KMS-11 (cell line): ENCODE measurements at regions not wholly inside any gene's neighbourhood (a gene's known extent, or its start where the extent isn't known, plus 50 kb on each side); places are given as distances from the start of the nearest gene placed in this dataset.

ENCODE experiments used
- H2AFZ ChIP-seq: fragments of 200-600 bp; sonication (generic); 2 replicates; pipeline ENCODE4 v1.6.1; 2016; ENCODE audit warnings: antibody characterized with exemption, mixed run types, low read depth
- H3K27ac ChIP-seq: fragments of 200-600 bp; sonication (generic); 2 replicates; pipeline ENCODE4 v1.6.1; 2016; ENCODE audit warnings: mild to moderate bottlenecking, mixed run types
- H3K27me3 ChIP-seq: fragments of 200-600 bp; sonication (generic); 2 replicates; pipeline ENCODE4 v1.6.1; 2017; ENCODE audit warnings: mild to moderate bottlenecking, low read depth, mixed run types, moderate library complexity; ENCODE audit not compliant: insufficient read depth
- H3K36me3 ChIP-seq: fragments of 200-600 bp; sonication (generic); 2 replicates; pipeline ENCODE4 v1.6.1; 2017; ENCODE audit warnings: mild to moderate bottlenecking, mixed run types; ENCODE audit not compliant: insufficient read depth
- H3K4me1 ChIP-seq: fragments of 200-600 bp; sonication (generic); 2 replicates; pipeline ENCODE4 v1.6.1; 2016; ENCODE audit warnings: mild to moderate bottlenecking, low read depth, mixed run types; ENCODE audit not compliant: poor library complexity, severe bottlenecking
- H3K4me2 ChIP-seq: fragments of 200-600 bp; sonication (generic); 2 replicates; pipeline ENCODE4 v1.7.0; 2016; ENCODE audit warnings: mild to moderate bottlenecking, mixed run types
- H3K4me3 ChIP-seq: fragments of 200-600 bp; sonication (generic); IDR thresholded peaks from 2 replicates; pipeline ENCODE4 v1.6.1; 2017; ENCODE audit warnings: low read depth, low read length, mixed read lengths; ENCODE audit not compliant: insufficient read depth
- H3K79me2 ChIP-seq: fragments of 200-600 bp; sonication (generic); 2 replicates; pipeline ENCODE4 v1.6.1; 2016; ENCODE audit warnings: low read depth, mixed run types; ENCODE audit not compliant: insufficient read depth
- H3K9ac ChIP-seq: fragments of 200-600 bp; sonication (generic); 2 replicates; pipeline ENCODE4 v1.6.1; 2016; ENCODE audit warnings: mild to moderate bottlenecking, mixed run types
- H4K20me1 ChIP-seq: fragments of 200-600 bp; sonication (generic); 2 replicates; pipeline ENCODE4 v1.6.1; 2016; ENCODE audit warnings: mild to moderate bottlenecking, mixed run types; ENCODE audit not compliant: insufficient read depth
- TF ChIP-seq, protein P1 (sequence below): fragments of 200-600 bp; sonication (generic); conservative IDR thresholded peaks from 2 replicates; pipeline ENCODE4 v1.6.1; 2017; ENCODE audit warnings: low read depth, mild to moderate bottlenecking, antibody characterized with exemption, low read length, moderate library complexity, mixed read lengths

DNA sequence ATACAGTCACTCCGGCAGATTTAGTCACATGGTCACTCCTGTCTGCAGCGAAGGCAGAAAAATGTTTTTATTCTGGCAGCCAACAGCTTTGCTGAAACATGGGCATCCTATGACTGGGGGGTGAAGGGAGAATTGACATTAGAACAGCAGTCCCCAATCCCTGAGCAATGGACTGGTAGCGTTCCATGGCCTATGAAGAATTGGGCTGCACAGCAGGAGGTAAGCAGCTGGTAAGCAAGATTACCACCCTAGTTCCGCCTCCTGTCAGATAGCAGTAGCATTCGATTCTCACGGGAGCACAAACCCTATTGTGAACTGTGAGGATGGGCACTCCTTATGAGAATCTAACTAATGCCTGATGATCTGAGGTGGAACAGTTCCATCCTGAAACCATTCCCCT lies 93.1 kb upstream of the FTMT start:
- Histone ChIP-seq H3K36me3 (no peaks in the 10 kb centered on the region), H3K27ac (no peak overlapping the region), H2AFZ (no peak overlapping the region), H3K4me3 (no peak overlapping the region), H4K20me1 (no peaks in the 10 kb centered on the region), H3K9ac (no peak overlapping the region), H3K4me2 (no peak overlapping the region), H3K27me3 (no peaks in the 10 kb centered on the region), H3K79me2 (no peaks in the 10 kb centered on the region), H3K4me1 (no peaks in the 10 kb centered on the region)
- TF ChIP-seq, protein P1, sequence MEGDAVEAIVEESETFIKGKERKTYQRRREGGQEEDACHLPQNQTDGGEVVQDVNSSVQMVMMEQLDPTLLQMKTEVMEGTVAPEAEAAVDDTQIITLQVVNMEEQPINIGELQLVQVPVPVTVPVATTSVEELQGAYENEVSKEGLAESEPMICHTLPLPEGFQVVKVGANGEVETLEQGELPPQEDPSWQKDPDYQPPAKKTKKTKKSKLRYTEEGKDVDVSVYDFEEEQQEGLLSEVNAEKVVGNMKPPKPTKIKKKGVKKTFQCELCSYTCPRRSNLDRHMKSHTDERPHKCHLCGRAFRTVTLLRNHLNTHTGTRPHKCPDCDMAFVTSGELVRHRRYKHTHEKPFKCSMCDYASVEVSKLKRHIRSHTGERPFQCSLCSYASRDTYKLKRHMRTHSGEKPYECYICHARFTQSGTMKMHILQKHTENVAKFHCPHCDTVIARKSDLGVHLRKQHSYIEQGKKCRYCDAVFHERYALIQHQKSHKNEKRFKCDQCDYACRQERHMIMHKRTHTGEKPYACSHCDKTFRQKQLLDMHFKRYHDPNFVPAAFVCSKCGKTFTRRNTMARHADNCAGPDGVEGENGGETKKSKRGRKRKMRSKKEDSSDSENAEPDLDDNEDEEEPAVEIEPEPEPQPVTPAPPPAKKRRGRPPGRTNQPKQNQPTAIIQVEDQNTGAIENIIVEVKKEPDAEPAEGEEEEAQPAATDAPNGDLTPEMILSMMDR = no peak

DNA sequence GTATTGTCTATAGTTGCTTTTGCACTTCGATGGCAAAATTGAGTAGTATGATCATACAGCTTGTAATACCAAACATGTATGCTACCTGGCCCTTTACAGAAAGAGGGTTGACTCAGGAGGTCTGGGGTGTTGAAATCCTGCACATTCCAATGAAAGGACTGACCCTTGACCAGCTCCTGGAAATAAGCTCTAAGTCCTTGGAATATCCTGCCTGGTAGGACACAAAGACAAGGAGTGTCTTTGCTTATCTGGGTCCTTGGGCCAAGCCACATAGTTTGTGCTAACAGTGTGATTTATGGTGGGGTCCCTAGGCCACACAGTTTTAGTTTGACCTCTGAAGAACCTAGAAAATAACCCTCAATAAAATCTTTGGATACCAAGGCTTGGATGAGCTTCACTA lies 89.3 kb upstream of the FTMT start:
- TF ChIP-seq, protein P1 = no peak
- Histone ChIP-seq H3K4me1 (no peaks in the 10 kb centered on the region), H3K4me3 (no peak overlapping the region), H3K36me3 (no peaks in the 10 kb centered on the region), H2AFZ (no peak overlapping the region), H3K27me3 (no peaks in the 10 kb centered on the region), H3K79me2 (no peaks in the 10 kb centered on the region), H3K4me2 (no peak overlapping the region), H3K9ac (no peak overlapping the region), H3K27ac (no peak overlapping the region), H4K20me1 (no peaks in the 10 kb centered on the region)

DNA sequence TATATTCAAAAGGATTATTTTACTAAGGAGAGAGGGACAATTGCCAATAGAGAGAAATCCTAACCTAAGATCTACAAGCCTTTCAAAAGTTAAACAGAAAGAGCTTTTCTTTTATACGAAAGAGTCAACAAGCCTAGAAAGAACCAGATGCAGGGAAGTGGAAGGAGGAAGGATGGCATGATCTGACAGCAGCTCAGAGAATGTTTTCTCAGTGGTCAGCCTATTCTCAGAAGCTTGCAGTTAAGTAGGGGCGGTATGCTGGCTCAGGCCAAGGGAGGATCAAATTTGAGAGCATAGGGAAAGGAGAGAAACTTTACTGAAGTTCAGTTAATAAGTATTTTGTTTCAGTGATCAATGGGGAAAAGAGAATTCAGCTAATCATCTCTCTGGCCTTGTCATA lies 88.0 kb upstream of the FTMT start:
- TF ChIP-seq, protein P1 = no peak
- no peak overlapping the region for H3K4me3 ChIP-seq
- H2AFZ ChIP-seq = no peak overlapping the region
- H3K4me2 ChIP-seq = no peak overlapping the region
- H3K9ac ChIP-seq = no peak overlapping the region
- no peaks in the 10 kb centered on the region for H3K4me1 ChIP-seq
- no peaks in the 10 kb centered on the region for H3K27me3 ChIP-seq
- no peaks in the 10 kb centered on the region for H3K36me3 ChIP-seq
- H3K79me2 ChIP-seq = no peaks in the 10 kb centered on the region
- no peak overlapping the region for H3K27ac ChIP-seq
- no peaks in the 10 kb centered on the region for H4K20me1 ChIP-seq

DNA sequence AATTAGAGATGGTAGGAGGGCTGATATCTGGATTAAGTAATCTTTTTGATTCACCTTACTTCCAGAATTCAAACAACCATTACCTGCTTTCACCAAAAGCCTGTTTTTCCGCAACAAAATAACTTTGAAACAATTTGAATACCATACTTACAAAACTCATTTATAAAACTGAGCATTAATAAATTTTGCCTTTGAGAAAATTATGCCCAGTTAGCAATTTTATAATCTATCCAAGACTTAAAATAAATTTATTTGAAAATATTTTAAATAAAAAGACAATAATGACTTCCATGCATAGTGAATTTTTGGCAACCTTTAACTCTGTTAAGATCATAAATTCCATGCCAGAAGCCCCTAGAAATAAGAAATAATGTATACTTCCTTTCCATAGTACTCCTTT lies 71.3 kb upstream of the FTMT start:
- no peak overlapping the region for H3K4me2 ChIP-seq
- H3K4me3 ChIP-seq = no peak overlapping the region
- no peaks in the 10 kb centered on the region for H3K27me3 ChIP-seq
- TF ChIP-seq, protein P1 = no peak
- no peak overlapping the region for H3K9ac ChIP-seq
- H3K27ac ChIP-seq = no peak overlapping the region
- no peaks in the 10 kb centered on the region for H4K20me1 ChIP-seq
- no peaks in the 10 kb centered on the region for H3K79me2 ChIP-seq
- H2AFZ ChIP-seq = no peak overlapping the region
- H3K4me1 ChIP-seq = no peaks in the 10 kb centered on the region
- no peaks in the 10 kb centered on the region for H3K36me3 ChIP-seq

DNA sequence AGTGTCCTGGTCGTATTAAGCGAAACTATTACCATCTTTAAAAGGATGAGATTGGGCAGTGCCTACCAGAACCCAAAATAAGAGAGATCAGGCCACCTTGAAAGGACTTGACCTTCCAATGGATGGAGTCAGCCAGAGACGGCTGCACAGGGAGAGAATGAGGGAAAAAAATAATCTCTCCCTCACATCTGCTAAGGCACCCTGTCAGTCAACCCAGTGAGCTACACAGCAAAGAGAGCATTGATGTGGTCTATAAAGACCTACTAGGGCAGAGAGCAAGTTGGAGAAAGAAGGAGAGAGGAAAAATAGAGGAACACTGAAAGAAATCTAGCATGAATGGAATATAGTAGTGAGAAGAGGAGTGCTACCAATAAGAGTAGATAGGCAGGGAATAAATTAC lies 68.0 kb upstream of the FTMT start:
- TF ChIP-seq, protein P1 = no peak
- Histone ChIP-seq H3K27me3 (no peaks in the 10 kb centered on the region), H3K36me3 (no peaks in the 10 kb centered on the region), H3K4me3 (no peak overlapping the region), H3K9ac (no peak overlapping the region), H3K4me1 (no peaks in the 10 kb centered on the region), H3K27ac (no peak overlapping the region), H3K79me2 (no peaks in the 10 kb centered on the region), H3K4me2 (no peak overlapping the region), H4K20me1 (no peaks in the 10 kb centered on the region), H2AFZ (no peak overlapping the region)
